Gastroesophageal sphincter (tissue), 4 donors: ENCODE measurements at regions not wholly inside any gene's neighbourhood (a gene's known extent, or its start where the extent isn't known, plus 50 kb on each side); places are given as distances from the start of the nearest gene placed in this dataset.

Experiments used
- ATAC-seq: fragments of 150-250 bp; one replicate; pipeline ENCODE4 v1.9.1; 2016; ENCODE audit warnings: mild to moderate bottlenecking, moderate library complexity
- H3K27ac ChIP-seq, 4 donors: fragments of 200-600 bp; sonication (generic) in 3 of 4; 1 replicate in 3 of 4; 2 replicates in 1 of 4; pipeline ENCODE4 v1.5.1; 2016 to 2019
- H3K27me3 ChIP-seq: fragments of 200-600 bp; sonication (generic); one replicate; pipeline ENCODE4 v1.5.1; 2019
- H3K36me3 ChIP-seq, 2 donors: fragments of 200-600 bp; sonication (generic); one replicate each; pipeline ENCODE4 v1.5.1; 2019; ENCODE audit warnings: control low read depth in 1 of 2
- H3K4me1 ChIP-seq, 3 donors: fragments of 200-600 bp; sonication (generic); 1 replicate in 2 of 3; 2 replicates in 1 of 3; pipeline ENCODE4 v1.5.1; 2016 to 2019; ENCODE audit warnings: control low read depth in 2 of 3
- H3K4me3 ChIP-seq, 2 donors: fragments of 200-600 bp; sonication (generic); one replicate each; pipeline ENCODE4 v1.5.1; 2019; ENCODE audit warnings: mild to moderate bottlenecking in 1 of 2, moderate library complexity in 1 of 2
- H3K9me3 ChIP-seq, 3 donors: fragments of 200-600 bp; sonication (generic); one replicate each; pipeline ENCODE4 v1.5.1; 2017 to 2019; ENCODE audit warnings: control low read depth in 2 of 3
- EP300 ChIP-seq: sonication (generic); formaldehyde crosslinking; IDR thresholded peaks from one replicate; pipeline ENCODE4 v1.6.1; 2017; ENCODE audit warnings: antibody characterized with exemption, mild to moderate bottlenecking
- POLR2A ChIP-seq, 2 donors: fragments of 450-650 bp; IDR thresholded peaks; one replicate each; pipeline ENCODE4 v1.6.1; 2017; ENCODE audit warnings: antibody characterized with exemption in 2 of 2, mild to moderate bottlenecking in 2 of 2, moderate library complexity in 1 of 2
- POLR2AphosphoS5 ChIP-seq: sonication (generic); formaldehyde crosslinking; IDR thresholded peaks from one replicate; pipeline ENCODE4 v1.6.1; 2017; ENCODE audit warnings: antibody characterized with exemption
- WGBS, 2 donors: methylation state at CpG; one replicate each; pipeline ENCODE4 v1.1.5; 2018; ENCODE audit warnings: low coverage in 1 of 2; 5-methylcytosine and 5-hydroxymethylcytosine counted together
- TF ChIP-seq, protein P1 (sequence below), 4 experiments: fragments of 200-600 bp in 2 of 4; fragments of 450-650 bp in 2 of 4; sonication (generic) in 1 of 4; IDR thresholded peaks; one replicate each; pipeline ENCODE4 v1.5.1; 2017 to 2019; ENCODE audit warnings: antibody characterized with exemption in 4 of 4, mild to moderate bottlenecking in 2 of 4, moderate library complexity in 2 of 4

DNA sequence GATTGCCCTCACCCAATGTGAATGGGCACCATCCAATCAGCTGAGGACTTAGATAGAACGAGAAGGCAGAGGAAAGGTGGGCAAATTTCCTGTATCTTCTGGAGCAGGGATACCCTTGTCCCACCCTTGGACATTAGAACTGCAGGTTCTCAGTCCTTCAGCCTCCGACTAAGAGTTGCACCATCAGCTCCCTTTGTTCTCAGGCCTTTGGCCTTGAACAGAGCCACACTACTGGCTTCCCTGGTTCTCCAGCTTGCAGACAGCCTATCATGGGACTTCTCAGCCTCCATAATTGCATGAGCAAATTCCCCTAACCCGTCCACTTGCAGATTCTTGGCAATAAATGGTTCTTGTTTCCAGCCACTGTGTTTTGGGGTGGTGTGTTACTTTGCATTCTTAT, 102.4 kb downstream of the LSM3 start:
- Histone ChIP-seq H3K4me1 (no peaks in the 10 kb centered on the region), H3K36me3 (no peaks in the 10 kb centered on the region), H3K9me3 (no peaks in the 10 kb centered on the region), H3K27ac (no peak overlapping the region), H3K4me3 (no peak overlapping the region), H3K27me3 (peaks cover 15% of the 10 kb centered on the region)
- no peak for ATAC-seq
- 79 to 100% methylated on average over 1 to 2 of the region's 3 CpGs for WGBS, 2 donors
- TF ChIP-seq POLR2AphosphoS5 (no peak), POLR2A (IDR thresholded peaks at IDR 0.05) (no peak)
- TF ChIP-seq, protein P1, sequence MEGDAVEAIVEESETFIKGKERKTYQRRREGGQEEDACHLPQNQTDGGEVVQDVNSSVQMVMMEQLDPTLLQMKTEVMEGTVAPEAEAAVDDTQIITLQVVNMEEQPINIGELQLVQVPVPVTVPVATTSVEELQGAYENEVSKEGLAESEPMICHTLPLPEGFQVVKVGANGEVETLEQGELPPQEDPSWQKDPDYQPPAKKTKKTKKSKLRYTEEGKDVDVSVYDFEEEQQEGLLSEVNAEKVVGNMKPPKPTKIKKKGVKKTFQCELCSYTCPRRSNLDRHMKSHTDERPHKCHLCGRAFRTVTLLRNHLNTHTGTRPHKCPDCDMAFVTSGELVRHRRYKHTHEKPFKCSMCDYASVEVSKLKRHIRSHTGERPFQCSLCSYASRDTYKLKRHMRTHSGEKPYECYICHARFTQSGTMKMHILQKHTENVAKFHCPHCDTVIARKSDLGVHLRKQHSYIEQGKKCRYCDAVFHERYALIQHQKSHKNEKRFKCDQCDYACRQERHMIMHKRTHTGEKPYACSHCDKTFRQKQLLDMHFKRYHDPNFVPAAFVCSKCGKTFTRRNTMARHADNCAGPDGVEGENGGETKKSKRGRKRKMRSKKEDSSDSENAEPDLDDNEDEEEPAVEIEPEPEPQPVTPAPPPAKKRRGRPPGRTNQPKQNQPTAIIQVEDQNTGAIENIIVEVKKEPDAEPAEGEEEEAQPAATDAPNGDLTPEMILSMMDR (IDR thresholded peaks at IDR 0.05), result no peak

DNA sequence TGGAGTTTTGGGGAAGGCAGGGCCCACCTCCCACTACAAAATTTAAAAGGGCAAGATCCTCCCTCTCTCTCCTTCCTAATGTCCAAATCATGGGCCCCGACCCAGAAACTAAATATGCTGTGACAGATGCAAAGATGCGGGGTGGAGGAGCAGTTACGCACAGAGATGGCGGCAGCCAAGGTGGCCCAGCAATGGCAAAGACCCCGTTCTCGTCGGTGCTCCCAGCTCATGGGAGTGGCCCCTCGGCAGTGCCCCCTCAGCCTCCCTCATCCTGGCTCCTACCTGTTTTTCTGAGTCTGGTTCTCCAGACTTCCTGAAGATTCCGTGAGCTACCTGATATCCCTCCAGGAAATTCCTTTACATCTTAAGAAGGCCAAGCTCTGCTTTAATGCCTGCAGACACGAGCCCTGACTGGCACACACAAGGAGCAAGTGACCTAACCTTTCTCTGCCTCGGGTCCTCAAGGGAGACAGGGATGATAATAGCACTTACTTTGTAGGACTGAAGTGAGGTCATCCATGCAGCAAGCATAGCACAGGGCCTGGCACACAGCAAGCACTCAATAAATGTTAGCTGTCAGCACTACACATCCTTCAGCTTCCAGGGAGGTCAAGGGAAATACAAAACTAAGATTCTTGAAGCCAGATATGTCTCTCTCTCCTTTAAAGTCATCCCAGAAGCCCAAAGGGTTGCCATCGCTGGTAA, 103.5 kb downstream of the LSM3 start:
- H3K9me3 ChIP-seq, result no peaks in the 10 kb centered on the region
- H3K36me3 ChIP-seq, result no peaks in the 10 kb centered on the region
- TF ChIP-seq POLR2AphosphoS5, result no peak
- TF ChIP-seq POLR2A (IDR thresholded peaks at IDR 0.05), result no peak
- TF ChIP-seq, protein P1 (IDR thresholded peaks at IDR 0.05), result no peak
- no peaks in the 10 kb centered on the region for H3K4me1 ChIP-seq
- WGBS, 2 donors, result 92 to 100% methylated on average over 1 to 10 of the region's 12 CpGs
- no peak overlapping the region for H3K27ac ChIP-seq
- H3K4me3 ChIP-seq, result no peak overlapping the region
- H3K27me3 ChIP-seq, result peaks cover 8% of the 10 kb centered on the region
- no peak for ATAC-seq

DNA sequence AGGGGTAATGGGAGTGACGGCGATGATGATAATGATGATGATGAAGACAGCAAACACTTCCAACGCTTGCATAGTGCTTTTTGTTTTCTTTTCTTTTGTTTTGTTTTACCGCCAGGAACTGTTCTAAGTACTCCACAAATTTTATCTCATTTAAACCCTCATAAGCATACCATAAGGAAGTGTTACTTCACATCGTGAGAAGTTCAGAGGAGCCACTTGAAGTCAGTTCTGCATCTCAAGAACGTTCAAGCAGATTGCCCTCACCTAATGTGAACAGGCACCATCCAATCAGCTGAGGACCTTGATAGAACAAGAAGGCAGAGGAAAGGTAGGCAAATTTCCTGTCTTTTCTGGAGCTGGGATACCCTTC, 104.1 kb downstream of the LSM3 start:
- H3K27ac ChIP-seq, result no peak overlapping the region
- no peaks in the 10 kb centered on the region for H3K36me3 ChIP-seq
- H3K4me1 ChIP-seq, result no peaks in the 10 kb centered on the region
- ATAC-seq, result no peak
- H3K4me3 ChIP-seq, result no peak overlapping the region
- TF ChIP-seq POLR2A (IDR thresholded peaks at IDR 0.05) (no peak), POLR2AphosphoS5 (no peak), EP300 (no peak)
- TF ChIP-seq, protein P1 (IDR thresholded peaks at IDR 0.05), result no peak
- 90 to 96% methylated on average over 6 of the region's 6 CpGs for WGBS, 2 donors
- peaks cover 8% of the 10 kb centered on the region for H3K27me3 ChIP-seq
- no peaks in the 10 kb centered on the region for H3K9me3 ChIP-seq

DNA sequence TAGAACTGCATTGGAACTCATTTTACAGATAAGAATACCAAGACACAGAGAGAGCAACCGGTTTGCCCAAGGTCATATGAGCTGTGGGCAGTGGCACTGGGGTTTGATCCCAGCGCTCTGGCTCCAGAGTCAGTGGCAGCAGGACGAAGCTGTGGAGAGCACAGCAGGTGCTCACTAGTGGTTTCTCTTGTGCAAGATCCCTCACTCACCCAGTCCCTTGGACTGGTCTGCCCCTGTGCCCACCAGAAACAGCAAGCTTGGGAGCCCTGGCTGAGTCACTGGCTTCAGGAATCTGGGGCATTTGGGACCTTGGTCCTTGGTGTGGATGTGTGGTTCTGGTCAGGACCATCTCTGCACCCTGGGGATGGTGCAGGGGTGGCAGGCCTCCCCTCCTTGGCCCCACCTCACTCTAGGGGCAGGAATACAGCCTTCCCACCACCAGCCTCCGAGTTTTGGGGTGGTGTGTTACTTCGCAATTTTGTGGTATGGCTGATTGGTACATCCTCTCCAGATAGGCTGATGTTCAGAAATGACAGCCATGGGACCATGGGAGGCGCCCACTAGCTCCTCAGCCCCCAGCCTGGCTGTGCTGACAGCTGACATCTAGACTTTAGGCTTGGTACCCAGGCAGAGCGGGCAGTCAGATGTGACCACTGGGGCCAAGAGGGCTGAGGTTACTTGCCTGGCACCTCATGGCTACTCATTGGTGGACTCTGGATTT, 104.6 kb downstream of the LSM3 start:
- H3K27me3 ChIP-seq, result peaks cover 7% of the 10 kb centered on the region
- no peaks in the 10 kb centered on the region for H3K4me1 ChIP-seq
- H3K27ac ChIP-seq, result no peak overlapping the region
- no peaks in the 10 kb centered on the region for H3K9me3 ChIP-seq
- 100% methylated on average over 1 of the region's 7 CpGs; no CpG with 5 or more reads in 1 of the 2 donors for WGBS, 2 donors
- no peak overlapping the region for H3K4me3 ChIP-seq
- H3K36me3 ChIP-seq, result no peaks in the 10 kb centered on the region
- no peak for TF ChIP-seq POLR2A (IDR thresholded peaks at IDR 0.05)
- TF ChIP-seq EP300, result no peak
- TF ChIP-seq, protein P1 (IDR thresholded peaks at IDR 0.05), result no peak
- no peak for TF ChIP-seq POLR2AphosphoS5
- no peak for ATAC-seq

DNA sequence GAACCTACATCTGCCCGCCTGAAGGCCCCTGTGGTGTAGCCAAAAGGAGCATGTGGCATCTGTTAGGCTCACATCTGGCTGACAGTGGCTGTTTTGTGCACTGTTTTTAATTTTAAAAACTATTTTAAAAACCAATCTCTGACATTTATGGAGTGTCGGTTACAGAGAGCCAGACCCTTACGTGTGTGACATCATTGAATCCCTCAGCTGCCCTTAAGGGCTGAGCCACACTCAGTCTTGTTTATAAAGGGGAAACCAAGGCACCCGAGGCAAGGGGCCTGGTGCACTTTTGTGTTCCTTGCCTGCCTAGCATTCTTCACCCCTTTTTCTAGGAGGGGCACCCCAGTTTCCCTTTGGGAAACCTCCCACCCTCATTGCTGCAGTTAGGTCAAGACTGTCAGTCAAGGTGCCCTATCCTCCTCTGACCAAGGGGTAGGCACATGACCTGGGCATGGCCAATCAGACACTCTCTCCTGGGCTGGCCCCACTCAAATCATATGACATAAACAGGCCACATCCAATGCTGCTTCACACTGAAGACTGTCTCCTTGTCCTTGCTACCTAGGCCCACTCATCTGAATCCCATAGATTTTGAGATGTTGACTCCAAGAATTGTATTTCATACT, 105.3 kb downstream of the LSM3 start:
- 79% methylated on average over 4 of the region's 4 CpGs for WGBS, 2 donors
- Histone ChIP-seq H3K9me3 (no peaks in the 10 kb centered on the region), H3K27ac (no peak overlapping the region), H3K27me3 (peaks cover under 1% of the 10 kb centered on the region), H3K4me1 (no peaks in the 10 kb centered on the region), H3K36me3 (no peaks in the 10 kb centered on the region), H3K4me3 (no peak overlapping the region)
- TF ChIP-seq, protein P1 (IDR thresholded peaks at IDR 0.05), result no peak
- TF ChIP-seq EP300 (no peak), POLR2AphosphoS5 (no peak)
- no peak for ATAC-seq
